ENCODE measurements at regions not wholly inside any gene's neighbourhood (a gene's known extent, or its start where the extent isn't known, plus 50 kb on each side); places are given as distances from the start of the nearest gene placed in this dataset.
A peak's percentile ranks its signal among the peaks of the same experiment; 100 is the strongest.

- H3K4me3 ChIP-seq = no peak overlapping the region
- intact Hi-C loops (cut with DNase I) = no loop called here
- peaks cover 16 to 25% of the 10 kb centered on the region in 2 donors for H3K4me1 ChIP-seq (replicated peaks in 1 of 2)
- H3K36me3 ChIP-seq (replicated peaks in 1 of 2) = no peaks in the 10 kb centered on the region
- H3K27me3 ChIP-seq = no peaks in the 10 kb centered on the region
- peak; percentile 72 to 92 (median 86) for DNase-seq
- 8 to 20% (median 19%) methylated on average over 4 of the region's 4 CpGs for WGBS, 4 donors
- no peaks in the 10 kb centered on the region for H3K9me3 ChIP-seq (replicated peaks in 1 of 3)
- TF ChIP-seq POLR2A (IDR thresholded peaks at IDR 0.05) = no peak
- peak in 3 of 6 experiments; percentile 11 to 32 (median 25) for TF ChIP-seq CTCF (IDR thresholded peaks at IDR 0.05)
- H3K27ac ChIP-seq = peak overlapping the region in 4 of 5 donors; percentile 12 to 26 (median 17)
These were observed 340.9 kb upstream of the TBL1XR1 start for GRCh38 chr3:177538048-177538749.

- TF ChIP-seq CTCF (IDR thresholded peaks at IDR 0.05) = no peak
- TF ChIP-seq POLR2A (IDR thresholded peaks at IDR 0.05) = no peak
- intact Hi-C loops (cut with DNase I) = no loop called here
- Histone ChIP-seq H3K27ac (peak overlapping the region in 3 of 5 donors; percentile 12 to 32 (median 18)), H3K36me3 (replicated peaks in 1 of 2) (no peaks in the 10 kb centered on the region), H3K4me3 (no peak overlapping the region), H3K9me3 (replicated peaks in 1 of 3) (no peaks in the 10 kb centered on the region), H3K4me1 (replicated peaks in 1 of 2) (peaks cover 16 to 25% of the 10 kb centered on the region in 2 donors), H3K27me3 (no peaks in the 10 kb centered on the region)
- no peak for DNase-seq
- WGBS, 4 donors = 53 to 57% (median 55%) methylated on average over 9 of the region's 9 CpGs
These were observed 341.8 kb upstream of the TBL1XR1 start for GRCh38 chr3:177538750-177539730.

- Histone ChIP-seq H3K27ac (no peak overlapping the region), H3K27me3 (no peaks in the 10 kb centered on the region), H3K4me3 (no peak overlapping the region), H3K9me3 (replicated peaks in 1 of 3) (no peaks in the 10 kb centered on the region), H3K36me3 (replicated peaks in 1 of 2) (no peaks in the 10 kb centered on the region), H3K4me1 (replicated peaks in 1 of 2) (peaks cover 16 to 25% of the 10 kb centered on the region in 2 donors)
- DNase-seq = no peak
- 84 to 95% (median 94%) methylated on average over 4 of the region's 4 CpGs for WGBS, 4 donors
- TF ChIP-seq POLR2A (IDR thresholded peaks at IDR 0.05) (no peak), CTCF (IDR thresholded peaks at IDR 0.05) (no peak)
- intact Hi-C loops (cut with DNase I) = no loop called here
These were observed 344.3 kb upstream of the TBL1XR1 start for GRCh38 chr3:177541541-177541940.

- no peaks in the 10 kb centered on the region for H3K27me3 ChIP-seq
- H3K36me3 ChIP-seq (replicated peaks in 1 of 2) = no peaks in the 10 kb centered on the region
- intact Hi-C loops (cut with DNase I) = no loop called here
- H3K9me3 ChIP-seq (replicated peaks in 1 of 3) = no peaks in the 10 kb centered on the region
- H3K27ac ChIP-seq = no peak overlapping the region
- 91 to 97% (median 94%) methylated on average over 3 of the region's 3 CpGs for WGBS, 4 donors
- DNase-seq = no peak
- no peak overlapping the region for H3K4me3 ChIP-seq
- H3K4me1 ChIP-seq (replicated peaks in 1 of 2) = no peaks in the 10 kb centered on the region
- no peak for TF ChIP-seq CTCF (IDR thresholded peaks at IDR 0.05)
- no peak for TF ChIP-seq POLR2A (IDR thresholded peaks at IDR 0.05)
These were observed 348.7 kb upstream of the TBL1XR1 start for GRCh38 chr3:177545964-177546363.

Data from adrenal gland (tissue), 9 donors.